Liver (tissue), 3 donors: ENCODE measurements at regions not wholly inside any gene's neighbourhood (a gene's known extent, or its start where the extent isn't known, plus 50 kb on each side); places are given as distances from the start of the nearest gene placed in this dataset.

Experiments
- ATF3 ChIP-seq: IDR thresholded peaks from 2 replicates; pipeline ENCODE4 v1.6.1; 2016; ENCODE audit warnings: antibody characterized with exemption
- FOXA1 ChIP-seq: IDR thresholded peaks from 2 replicates; pipeline ENCODE4 v1.6.1; 2016; ENCODE audit warnings: antibody characterized with exemption
- GABPA ChIP-seq, 2 donors: IDR thresholded peaks in 1 of 2; conservative IDR thresholded peaks in 1 of 2; 2 replicates each; pipeline ENCODE4 v1.6.1; 2016; ENCODE audit warnings: antibody characterized with exemption in 2 of 2, mild to moderate bottlenecking in 1 of 2, moderate library complexity in 1 of 2
- MAX ChIP-seq: IDR thresholded peaks from 2 replicates; pipeline ENCODE4 v1.6.1; 2016; ENCODE audit warnings: antibody characterized with exemption
- RAD21 ChIP-seq, 2 donors: IDR thresholded peaks; 2 replicates each; pipeline ENCODE4 v1.6.1; 2016; ENCODE audit warnings: antibody characterized with exemption in 2 of 2, mild to moderate bottlenecking in 2 of 2
- RXRA ChIP-seq, 2 donors: IDR thresholded peaks; 2 replicates each; pipeline ENCODE4 v1.6.1; 2017 to 2018; ENCODE audit warnings: antibody characterized with exemption in 2 of 2, mild to moderate bottlenecking in 1 of 2
- SP1 ChIP-seq: IDR thresholded peaks from 2 replicates; pipeline ENCODE4 v1.6.1; 2018; ENCODE audit warnings: antibody characterized with exemption, mild to moderate bottlenecking
- YY1 ChIP-seq: IDR thresholded peaks from 2 replicates; pipeline ENCODE4 v1.6.1; 2016; ENCODE audit warnings: antibody characterized with exemption, mild to moderate bottlenecking
- TF ChIP-seq, protein P1 (sequence below): fragments of 150-350 bp; IDR thresholded peaks from 2 replicates; pipeline ENCODE4 v1.5.1; 2017; ENCODE audit warnings: improper control_type of control experiment, low read depth, low read length; ENCODE audit not compliant: missing input control
- TF ChIP-seq, protein P2 (sequence below): IDR thresholded peaks from 2 replicates; pipeline ENCODE4 v1.6.1; 2016; ENCODE audit warnings: antibody characterized with exemption, mild to moderate bottlenecking
- donor health status: healthy.
- donor health status: healthy.

- TF ChIP-seq, protein P1, sequence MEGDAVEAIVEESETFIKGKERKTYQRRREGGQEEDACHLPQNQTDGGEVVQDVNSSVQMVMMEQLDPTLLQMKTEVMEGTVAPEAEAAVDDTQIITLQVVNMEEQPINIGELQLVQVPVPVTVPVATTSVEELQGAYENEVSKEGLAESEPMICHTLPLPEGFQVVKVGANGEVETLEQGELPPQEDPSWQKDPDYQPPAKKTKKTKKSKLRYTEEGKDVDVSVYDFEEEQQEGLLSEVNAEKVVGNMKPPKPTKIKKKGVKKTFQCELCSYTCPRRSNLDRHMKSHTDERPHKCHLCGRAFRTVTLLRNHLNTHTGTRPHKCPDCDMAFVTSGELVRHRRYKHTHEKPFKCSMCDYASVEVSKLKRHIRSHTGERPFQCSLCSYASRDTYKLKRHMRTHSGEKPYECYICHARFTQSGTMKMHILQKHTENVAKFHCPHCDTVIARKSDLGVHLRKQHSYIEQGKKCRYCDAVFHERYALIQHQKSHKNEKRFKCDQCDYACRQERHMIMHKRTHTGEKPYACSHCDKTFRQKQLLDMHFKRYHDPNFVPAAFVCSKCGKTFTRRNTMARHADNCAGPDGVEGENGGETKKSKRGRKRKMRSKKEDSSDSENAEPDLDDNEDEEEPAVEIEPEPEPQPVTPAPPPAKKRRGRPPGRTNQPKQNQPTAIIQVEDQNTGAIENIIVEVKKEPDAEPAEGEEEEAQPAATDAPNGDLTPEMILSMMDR: no peak
- TF ChIP-seq RXRA (IDR thresholded peaks at IDR 0.05) (no peak), YY1 (no peak), RAD21 (IDR thresholded peaks at IDR 0.05) (no peak), ATF3 (no peak), MAX (no peak), SP1 (no peak), FOXA1 (no peak), GABPA (IDR thresholded peaks at IDR 0.05 in 1 of 2, conservative IDR thresholded peaks at IDR 0.05 in 1 of 2) (no peak)
- TF ChIP-seq, protein P2, sequence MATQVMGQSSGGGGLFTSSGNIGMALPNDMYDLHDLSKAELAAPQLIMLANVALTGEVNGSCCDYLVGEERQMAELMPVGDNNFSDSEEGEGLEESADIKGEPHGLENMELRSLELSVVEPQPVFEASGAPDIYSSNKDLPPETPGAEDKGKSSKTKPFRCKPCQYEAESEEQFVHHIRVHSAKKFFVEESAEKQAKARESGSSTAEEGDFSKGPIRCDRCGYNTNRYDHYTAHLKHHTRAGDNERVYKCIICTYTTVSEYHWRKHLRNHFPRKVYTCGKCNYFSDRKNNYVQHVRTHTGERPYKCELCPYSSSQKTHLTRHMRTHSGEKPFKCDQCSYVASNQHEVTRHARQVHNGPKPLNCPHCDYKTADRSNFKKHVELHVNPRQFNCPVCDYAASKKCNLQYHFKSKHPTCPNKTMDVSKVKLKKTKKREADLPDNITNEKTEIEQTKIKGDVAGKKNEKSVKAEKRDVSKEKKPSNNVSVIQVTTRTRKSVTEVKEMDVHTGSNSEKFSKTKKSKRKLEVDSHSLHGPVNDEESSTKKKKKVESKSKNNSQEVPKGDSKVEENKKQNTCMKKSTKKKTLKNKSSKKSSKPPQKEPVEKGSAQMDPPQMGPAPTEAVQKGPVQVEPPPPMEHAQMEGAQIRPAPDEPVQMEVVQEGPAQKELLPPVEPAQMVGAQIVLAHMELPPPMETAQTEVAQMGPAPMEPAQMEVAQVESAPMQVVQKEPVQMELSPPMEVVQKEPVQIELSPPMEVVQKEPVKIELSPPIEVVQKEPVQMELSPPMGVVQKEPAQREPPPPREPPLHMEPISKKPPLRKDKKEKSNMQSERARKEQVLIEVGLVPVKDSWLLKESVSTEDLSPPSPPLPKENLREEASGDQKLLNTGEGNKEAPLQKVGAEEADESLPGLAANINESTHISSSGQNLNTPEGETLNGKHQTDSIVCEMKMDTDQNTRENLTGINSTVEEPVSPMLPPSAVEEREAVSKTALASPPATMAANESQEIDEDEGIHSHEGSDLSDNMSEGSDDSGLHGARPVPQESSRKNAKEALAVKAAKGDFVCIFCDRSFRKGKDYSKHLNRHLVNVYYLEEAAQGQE: no peak
These were observed 289.5 kb downstream of the SIPA1L2 start for GRCh38 chr1:232340446-232340845.
